ENCODE measurements at regions not wholly inside any gene's neighbourhood (a gene's known extent, or its start where the extent isn't known, plus 50 kb on each side); places are given as distances from the start of the nearest gene placed in this dataset.

- DNase-seq (no peak), ATAC-seq (no peak)
- ChIA-PET CTCF (no interaction called here), POLR2A (no interaction called here)
- no peaks in the 10 kb centered on the region for H3K36me3 Mint-ChIP-seq (ENCODE audit: low read depth)
- no peaks in the 10 kb centered on the region for H3K9me3 Mint-ChIP-seq (ENCODE audit: low read depth)
- H3K27me3 Mint-ChIP-seq, result no peaks in the 10 kb centered on the region
- intact Hi-C loops (cut with DNase I, micrococcal nuclease), result no loop called here
- H3K27ac Mint-ChIP-seq, result no peak overlapping the region
- H3K4me3 Mint-ChIP-seq, result no peak overlapping the region
- no peaks in the 10 kb centered on the region for H3K4me1 Mint-ChIP-seq
Measured at GRCh38 chr5:165201771-165202518, 1696.5 kb downstream of the MAT2B start.

- Mint-ChIP-seq H3K4me3 (no peak overlapping the region), H3K27me3 (no peaks in the 10 kb centered on the region), H3K9me3 (ENCODE audit: low read depth) (no peaks in the 10 kb centered on the region), H3K4me1 (no peaks in the 10 kb centered on the region), H3K27ac (no peak overlapping the region), H3K36me3 (ENCODE audit: low read depth) (no peaks in the 10 kb centered on the region)
- no peak for DNase-seq
- no peak for ATAC-seq
- ChIA-PET POLR2A (no interaction called here), CTCF (no interaction called here)
- intact Hi-C loops (cut with DNase I, micrococcal nuclease), result no loop called here
Measured at GRCh38 chr5:165202519-165202910, 1697.1 kb downstream of the MAT2B start.

- no peak overlapping the region for H3K27ac Mint-ChIP-seq
- H3K27me3 Mint-ChIP-seq, result no peaks in the 10 kb centered on the region
- H3K4me1 Mint-ChIP-seq, result no peaks in the 10 kb centered on the region
- POLR2A ChIA-PET, result no interaction called here
- DNase-seq (no peak), ATAC-seq (no peak)
- H3K9me3 Mint-ChIP-seq (ENCODE audit: low read depth), result no peaks in the 10 kb centered on the region
- H3K4me3 Mint-ChIP-seq, result no peak overlapping the region
- CTCF ChIA-PET, result no interaction called here
- H3K36me3 Mint-ChIP-seq (ENCODE audit: low read depth), result no peaks in the 10 kb centered on the region
- intact Hi-C loops (cut with DNase I, micrococcal nuclease), result loop anchor here in 1 of 2 experiments (1.0 to 5.0 kb wide), 3 partner anchors 1196 to 1645 kb away; no protein-coding TSS in a partner anchor
Measured at GRCh38 chr5:165209101-165209727, 1703.8 kb downstream of the MAT2B start.

GRCh38 chr5:165224366-165225045 is 1719.1 kb downstream of the MAT2B start:
- Mint-ChIP-seq H3K4me1 (no peaks in the 10 kb centered on the region), H3K27me3 (no peaks in the 10 kb centered on the region), H3K36me3 (ENCODE audit: low read depth) (no peaks in the 10 kb centered on the region), H3K27ac (no peak overlapping the region), H3K4me3 (no peak overlapping the region), H3K9me3 (ENCODE audit: low read depth) (no peaks in the 10 kb centered on the region)
- ChIA-PET POLR2A (no interaction called here), CTCF (no interaction called here)
- DNase-seq (no peak), ATAC-seq (no peak)
- intact Hi-C loops (cut with DNase I, micrococcal nuclease), result no loop called here

GRCh38 chr5:165227515-165227914 is 1722.1 kb downstream of the MAT2B start:
- Mint-ChIP-seq H3K4me3 (no peak overlapping the region), H3K9me3 (ENCODE audit: low read depth) (peaks cover 2% of the 10 kb centered on the region), H3K27me3 (no peaks in the 10 kb centered on the region), H3K27ac (no peak overlapping the region), H3K4me1 (no peaks in the 10 kb centered on the region), H3K36me3 (ENCODE audit: low read depth) (no peaks in the 10 kb centered on the region)
- CTCF ChIA-PET, result no interaction called here
- DNase-seq, result no peak
- no peak for ATAC-seq
- POLR2A ChIA-PET, result no interaction called here
- intact Hi-C loops (cut with DNase I, micrococcal nuclease), result no loop called here

GRCh38 chr5:165228184-165228583 is 1722.8 kb downstream of the MAT2B start:
- H3K4me1 Mint-ChIP-seq, result no peaks in the 10 kb centered on the region
- ChIA-PET POLR2A (no interaction called here), CTCF (no interaction called here)
- ATAC-seq (no peak), DNase-seq (no peak)
- peaks cover 2% of the 10 kb centered on the region for H3K9me3 Mint-ChIP-seq (ENCODE audit: low read depth)
- H3K36me3 Mint-ChIP-seq (ENCODE audit: low read depth), result no peaks in the 10 kb centered on the region
- intact Hi-C loops (cut with DNase I, micrococcal nuclease), result no loop called here
- H3K27me3 Mint-ChIP-seq, result no peaks in the 10 kb centered on the region
- no peak overlapping the region for H3K27ac Mint-ChIP-seq
- H3K4me3 Mint-ChIP-seq, result no peak overlapping the region

GRCh38 chr5:165231821-165232508 is 1726.5 kb downstream of the MAT2B start:
- H3K36me3 Mint-ChIP-seq (ENCODE audit: low read depth), result no peaks in the 10 kb centered on the region
- H3K27ac Mint-ChIP-seq, result no peak overlapping the region
- no peaks in the 10 kb centered on the region for H3K27me3 Mint-ChIP-seq
- no peak overlapping the region for H3K4me3 Mint-ChIP-seq
- ChIA-PET CTCF (no interaction called here), POLR2A (no interaction called here)
- DNase-seq, result no peak
- no peaks in the 10 kb centered on the region for H3K4me1 Mint-ChIP-seq
- ATAC-seq, result no peak
- peaks cover 2% of the 10 kb centered on the region for H3K9me3 Mint-ChIP-seq (ENCODE audit: low read depth)
- intact Hi-C loops (cut with DNase I, micrococcal nuclease), result no loop called here

GRCh38 chr5:165232509-165233028 is 1727.2 kb downstream of the MAT2B start:
- POLR2A ChIA-PET, result no interaction called here
- ATAC-seq, result no peak
- CTCF ChIA-PET, result no interaction called here
- DNase-seq, result no peak
- intact Hi-C loops (cut with DNase I, micrococcal nuclease), result no loop called here
- Mint-ChIP-seq H3K4me1 (no peaks in the 10 kb centered on the region), H3K4me3 (no peak overlapping the region), H3K36me3 (ENCODE audit: low read depth) (no peaks in the 10 kb centered on the region), H3K27ac (no peak overlapping the region), H3K27me3 (no peaks in the 10 kb centered on the region), H3K9me3 (ENCODE audit: low read depth) (peaks cover 2% of the 10 kb centered on the region)

- intact Hi-C loops (cut with DNase I, micrococcal nuclease), result no loop called here
- Mint-ChIP-seq H3K9me3 (ENCODE audit: low read depth) (no peaks in the 10 kb centered on the region), H3K36me3 (ENCODE audit: low read depth) (no peaks in the 10 kb centered on the region), H3K4me3 (no peak overlapping the region), H3K27me3 (no peaks in the 10 kb centered on the region), H3K27ac (no peak overlapping the region), H3K4me1 (no peaks in the 10 kb centered on the region)
- ATAC-seq (no peak), DNase-seq (no peak)
- CTCF ChIA-PET, result no interaction called here
- POLR2A ChIA-PET, result no interaction called here
Measured at GRCh38 chr5:165241811-165242210, 1736.4 kb downstream of the MAT2B start.

GRCh38 chr5:165242646-165243045 is 1737.2 kb downstream of the MAT2B start:
- intact Hi-C loops (cut with DNase I, micrococcal nuclease), result no loop called here
- no peaks in the 10 kb centered on the region for H3K27me3 Mint-ChIP-seq
- H3K4me3 Mint-ChIP-seq, result no peak overlapping the region
- DNase-seq (no peak), ATAC-seq (no peak)
- no peak overlapping the region for H3K27ac Mint-ChIP-seq
- no peaks in the 10 kb centered on the region for H3K9me3 Mint-ChIP-seq (ENCODE audit: low read depth)
- no peaks in the 10 kb centered on the region for H3K4me1 Mint-ChIP-seq
- POLR2A ChIA-PET, result no interaction called here
- H3K36me3 Mint-ChIP-seq (ENCODE audit: low read depth), result no peaks in the 10 kb centered on the region
- CTCF ChIA-PET, result no interaction called here

GRCh38 chr5:165244407-165244806 is 1739.0 kb downstream of the MAT2B start:
- intact Hi-C loops (cut with DNase I, micrococcal nuclease), result no loop called here
- H3K27ac Mint-ChIP-seq, result no peak overlapping the region
- ATAC-seq, result no peak
- POLR2A ChIA-PET, result interaction anchor here (0.5 kb wide), 1 partner anchor 179 kb away, joined by 10 read pairs; no protein-coding TSS in a partner anchor
- CTCF ChIA-PET, result no interaction called here
- H3K4me3 Mint-ChIP-seq, result no peak overlapping the region
- no peak for DNase-seq
- no peaks in the 10 kb centered on the region for H3K27me3 Mint-ChIP-seq
- H3K36me3 Mint-ChIP-seq (ENCODE audit: low read depth), result no peaks in the 10 kb centered on the region
- no peaks in the 10 kb centered on the region for H3K9me3 Mint-ChIP-seq (ENCODE audit: low read depth)
- no peaks in the 10 kb centered on the region for H3K4me1 Mint-ChIP-seq
